GM18858 (cell line): ENCODE measurements at regions not wholly inside any gene's neighbourhood (a gene's known extent, or its start where the extent isn't known, plus 50 kb on each side); places are given as distances from the start of the nearest gene placed in this dataset.
"Not testable (repeated sequence)": the region's sequence is repeated elsewhere in the genome, so short reads cannot be mapped to it uniquely, and the experiment has no call there.

Experiments used
- ATAC-seq: cut with Tn5 transposase; IDR thresholded peaks from one replicate; pipeline ENCODE4 v1.9.1; 2021; ENCODE audit not compliant: unreplicated experiment

- ATAC-seq: no peak
These were observed 174.3 kb downstream of the TFAP2B start for GRCh38 chr6:50992704-50993625.

- no peak for ATAC-seq
These were observed 175.5 kb downstream of the TFAP2B start for GRCh38 chr6:50993941-50994720.

- no peak for ATAC-seq
These were observed 176.4 kb downstream of the TFAP2B start for GRCh38 chr6:50995036-50995435.

- no peak for ATAC-seq
These were observed 180.2 kb downstream of the TFAP2B start for GRCh38 chr6:50998905-50999304.

- no peak for ATAC-seq
These were observed 182.7 kb downstream of the TFAP2B start for GRCh38 chr6:51001399-51001798.

- ATAC-seq: no peak
These were observed 185.7 kb downstream of the TFAP2B start for GRCh38 chr6:51004380-51004779.

- ATAC-seq: no peak
These were observed 187.1 kb downstream of the TFAP2B start for GRCh38 chr6:51005779-51006178.

GRCh38 chr6:51007237-51007636, 188.6 kb downstream of the TFAP2B start:
- no peak for ATAC-seq

- not testable (repeated sequence) for ATAC-seq
These were observed 190.0 kb downstream of the TFAP2B start for GRCh38 chr6:51008693-51009092.

- ATAC-seq: no peak
These were observed 194.7 kb downstream of the TFAP2B start for GRCh38 chr6:51013376-51013775.

GRCh38 chr6:51015394-51015793, 196.7 kb downstream of the TFAP2B start:
- no peak for ATAC-seq

GRCh38 chr6:51016489-51016888, 197.8 kb downstream of the TFAP2B start:
- no peak for ATAC-seq

GRCh38 chr6:51019806-51020205, 201.1 kb downstream of the TFAP2B start:
- ATAC-seq: no peak

GRCh38 chr6:51021171-51021570, 202.5 kb downstream of the TFAP2B start:
- ATAC-seq: no peak

- no peak for ATAC-seq
These were observed 205.5 kb downstream of the TFAP2B start for GRCh38 chr6:51024126-51024525.

- no peak for ATAC-seq
These were observed 206.6 kb downstream of the TFAP2B start for GRCh38 chr6:51025082-51025777.

GRCh38 chr6:51027283-51028065, 208.8 kb downstream of the TFAP2B start:
- ATAC-seq: no peak

- ATAC-seq: no peak
These were observed 209.6 kb downstream of the TFAP2B start for GRCh38 chr6:51028276-51028675.

GRCh38 chr6:51029561-51029960, 210.9 kb downstream of the TFAP2B start:
- no peak for ATAC-seq

- no peak for ATAC-seq
These were observed 226.9 kb downstream of the TFAP2B start for GRCh38 chr6:51045548-51045947.
